Neural cell (in vitro differentiated cells): ENCODE measurements at regions not wholly inside any gene's neighbourhood (a gene's known extent, or its start where the extent isn't known, plus 50 kb on each side); places are given as distances from the start of the nearest gene placed in this dataset.

ENCODE experiments used
- H2AFZ ChIP-seq: fragments of 200-600, 300-800 bp; sonication (generic), shearing (Covaris generic); 2 replicates; pipeline ENCODE4 v1.6.0; 2014; ENCODE audit warnings: low read depth, mild to moderate bottlenecking, antibody characterized with exemption, low read length, moderate library complexity
- H3F3A ChIP-seq: fragments of 200-600 bp; shearing (Covaris generic); 2 replicates; pipeline ENCODE4 v1.6.1; 2016; ENCODE audit warnings: mild to moderate bottlenecking, moderate library complexity, mixed read lengths, antibody characterized with exemption, low read length; ENCODE audit not compliant: insufficient read depth, poor library complexity, severe bottlenecking
- H3K27ac ChIP-seq: fragments of 200-600, 300-800 bp; sonication (generic), shearing (Covaris generic); 2 replicates; pipeline ENCODE4 v1.5.1; 2014; ENCODE audit warnings: mild to moderate bottlenecking, low read length, moderate library complexity
- H3K27me3 ChIP-seq: fragments of 300-800, 200-600 bp; sonication (generic), shearing (Covaris generic); 2 replicates; pipeline ENCODE4 v1.6.0; 2014; ENCODE audit warnings: mild to moderate bottlenecking, low read depth, low read length, moderate library complexity; ENCODE audit not compliant: insufficient read depth
- H3K36me3 ChIP-seq: fragments of 300-800, 200-600 bp; sonication (generic), shearing (Covaris generic); 2 replicates; pipeline ENCODE4 v1.5.1; 2014; ENCODE audit warnings: mild to moderate bottlenecking, antibody characterized with exemption, low read length, moderate library complexity; ENCODE audit not compliant: insufficient read depth
- H3K4me2 ChIP-seq: fragments of 300-800, 200-600 bp; sonication (generic), shearing (Covaris generic); 2 replicates; pipeline ENCODE4 v1.6.0; 2014; ENCODE audit warnings: mild to moderate bottlenecking, low read length
- H3K4me3 ChIP-seq: fragments of 300-800, 200-600 bp; sonication (generic), shearing (Covaris generic); 2 replicates; pipeline ENCODE4 v1.5.1; 2014; ENCODE audit warnings: mild to moderate bottlenecking, low read length, moderate library complexity
- H3K79me2 ChIP-seq: fragments of 200-600 bp; shearing (Covaris generic); replicated peaks from 2 replicates; pipeline ENCODE4 v1.6.0; 2014; ENCODE audit warnings: mild to moderate bottlenecking, low read length, moderate library complexity; ENCODE audit not compliant: insufficient read depth
- H3K9ac ChIP-seq: fragments of 300-800, 200-600 bp; sonication (generic), shearing (Covaris generic); 2 replicates; pipeline ENCODE4 v1.6.1; 2016; ENCODE audit warnings: mild to moderate bottlenecking, low read length, mixed read lengths
- H3K9me2 ChIP-seq: fragments of 200-600 bp; shearing (Covaris generic); 2 replicates; pipeline ENCODE4 v1.6.1; 2016; ENCODE audit warnings: mild to moderate bottlenecking, low read length, mixed read lengths; ENCODE audit not compliant: insufficient read depth
- H3K9me3 ChIP-seq: fragments of 200-600, 300-800 bp; sonication (generic), shearing (Covaris generic); 2 replicates; pipeline ENCODE4 v1.6.1; 2016; ENCODE audit warnings: mild to moderate bottlenecking, mixed run types, low read length, moderate library complexity, mixed read lengths
- H4K20me1 ChIP-seq: fragments of 200-600 bp; shearing (Covaris generic); 2 replicates; pipeline ENCODE4 v1.6.1; 2016; ENCODE audit warnings: mild to moderate bottlenecking, mixed run types; ENCODE audit not compliant: insufficient read depth
- CTCF ChIP-seq: fragments of 450-650 bp; IDR thresholded peaks from 2 replicates; pipeline ENCODE4 v1.5.1; 2014; ENCODE audit warnings: antibody characterized with exemption, mild to moderate bottlenecking, moderate library complexity; ENCODE audit not compliant: poor library complexity, severe bottlenecking
- EP300 ChIP-seq: fragments of 450-650 bp; conservative IDR thresholded peaks from 2 replicates; pipeline ENCODE4 v1.6.1; 2014; ENCODE audit warnings: antibody characterized with exemption, mild to moderate bottlenecking, moderate library complexity; ENCODE audit not compliant: poor library complexity, severe bottlenecking
- EZH2 ChIP-seq: fragments of 200-600, 300-800 bp; shearing (Covaris generic), sonication (generic); IDR thresholded peaks from 2 replicates; pipeline ENCODE4 v1.6.1; 2014; ENCODE audit warnings: antibody characterized with exemption, low read length, borderline replicate concordance, mild to moderate bottlenecking; ENCODE audit not compliant: insufficient read depth, poor library complexity, severe bottlenecking
- MXI1 ChIP-seq: fragments of 450-650 bp; conservative IDR thresholded peaks from 2 replicates; pipeline ENCODE4 v1.6.1; 2014; ENCODE audit warnings: antibody characterized with exemption, mild to moderate bottlenecking; ENCODE audit not compliant: poor library complexity, severe bottlenecking
- POLR2AphosphoS5 ChIP-seq: IDR thresholded peaks from 2 replicates; pipeline ENCODE4 v1.6.1; 2012
- RAD21 ChIP-seq: fragments of 450-650 bp; conservative IDR thresholded peaks from 2 replicates; pipeline ENCODE4 v1.6.1; 2014; ENCODE audit warnings: antibody characterized with exemption, mild to moderate bottlenecking, moderate library complexity
- REST ChIP-seq: IDR thresholded peaks from 2 replicates; pipeline ENCODE4 v1.6.1; 2012; ENCODE audit warnings: borderline replicate concordance
- SMC3 ChIP-seq: fragments of 450-650 bp; conservative IDR thresholded peaks from 2 replicates; pipeline ENCODE4 v1.6.1; 2014; ENCODE audit warnings: antibody characterized with exemption, mild to moderate bottlenecking, moderate library complexity; ENCODE audit not compliant: poor library complexity
- TAF1 ChIP-seq: IDR thresholded peaks from 2 replicates; pipeline ENCODE4 v1.6.1; 2012; ENCODE audit warnings: low read depth

GRCh38 chr9:99505936-99506335, 283.9 kb downstream of the SEC61B start:
- Histone ChIP-seq H3F3A (no peaks in the 10 kb centered on the region), H3K27me3 (no peaks in the 10 kb centered on the region), H3K9me2 (no peaks in the 10 kb centered on the region), H3K4me3 (no peak overlapping the region), H2AFZ (no peak overlapping the region), H4K20me1 (no peaks in the 10 kb centered on the region), H3K9ac (no peak overlapping the region), H3K4me2 (no peak overlapping the region), H3K79me2 (no peaks in the 10 kb centered on the region), H3K9me3 (no peaks in the 10 kb centered on the region), H3K27ac (no peak overlapping the region), H3K36me3 (no peaks in the 10 kb centered on the region)
- TF ChIP-seq EP300 = no peak
- TF ChIP-seq POLR2AphosphoS5 = no peak
- no peak for TF ChIP-seq CTCF
- TF ChIP-seq REST = no peak
- TF ChIP-seq EZH2 = no peak
- no peak for TF ChIP-seq MXI1
- no peak for TF ChIP-seq TAF1
- TF ChIP-seq SMC3 = no peak
- no peak for TF ChIP-seq RAD21

GRCh38 chr9:99506747-99507348, 284.8 kb downstream of the SEC61B start:
- H3K9me3 ChIP-seq = no peaks in the 10 kb centered on the region
- no peaks in the 10 kb centered on the region for H3K79me2 ChIP-seq
- TF ChIP-seq POLR2AphosphoS5 = no peak
- no peaks in the 10 kb centered on the region for H3K36me3 ChIP-seq
- H3K9me2 ChIP-seq = no peaks in the 10 kb centered on the region
- H3K9ac ChIP-seq = no peak overlapping the region
- H2AFZ ChIP-seq = no peak overlapping the region
- H3K4me3 ChIP-seq = no peak overlapping the region
- H3F3A ChIP-seq = no peaks in the 10 kb centered on the region
- H4K20me1 ChIP-seq = no peaks in the 10 kb centered on the region
- H3K27ac ChIP-seq = no peak overlapping the region
- H3K4me2 ChIP-seq = no peak overlapping the region
- H3K27me3 ChIP-seq = no peaks in the 10 kb centered on the region
